NOMO-1 treated with dmso at 0.1 percent for 144 hours (cell line): ENCODE measurements at regions not wholly inside any gene's neighbourhood (a gene's known extent, or its start where the extent isn't known, plus 50 kb on each side); places are given as distances from the start of the nearest gene placed in this dataset.

Experiments used
- DNase-seq: peaks from one replicate; lab custom pipeline; 2025; ENCODE audit not compliant: unreplicated experiment; lab: John Stamatoyannopoulos, UW

- DNase-seq = no peak
These were observed 113.6 kb downstream of the GALC start for GRCh38 chr14:87879389-87879788.

- no peak for DNase-seq
These were observed 114.0 kb downstream of the GALC start for GRCh38 chr14:87878959-87879358.

- no peak for DNase-seq
These were observed 115.1 kb downstream of the GALC start for GRCh38 chr14:87877877-87878276.

GRCh38 chr14:87874676-87875075 lies 118.3 kb downstream of the GALC start:
- no peak for DNase-seq

GRCh38 chr14:87873741-87874140 lies 119.2 kb downstream of the GALC start:
- no peak for DNase-seq

- DNase-seq = peak; percentile 13
These were observed 123.1 kb downstream of the GALC start for GRCh38 chr14:87869619-87870583.

GRCh38 chr14:87868920-87869319 lies 124.1 kb downstream of the GALC start:
- no peak for DNase-seq

GRCh38 chr14:87866116-87866515 lies 126.9 kb downstream of the GALC start:
- no peak for DNase-seq

GRCh38 chr14:87864356-87865270 lies 128.4 kb downstream of the GALC start:
- no peak for DNase-seq

GRCh38 chr14:87863047-87863446 lies 129.9 kb downstream of the GALC start:
- no peak for DNase-seq

GRCh38 chr14:87852107-87852506 lies 140.9 kb downstream of the GALC start:
- no peak for DNase-seq

GRCh38 chr14:87851190-87851589 lies 141.8 kb downstream of the GALC start:
- DNase-seq = no peak

- DNase-seq = no peak
These were observed 145.7 kb downstream of the GALC start for GRCh38 chr14:87847216-87847755.

GRCh38 chr14:87840906-87841305 lies 152.1 kb downstream of the GALC start:
- no peak for DNase-seq

- DNase-seq = no peak
These were observed 154.1 kb downstream of the GALC start for GRCh38 chr14:87838931-87839330.

- DNase-seq = no peak
These were observed 155.7 kb downstream of the GALC start for GRCh38 chr14:87837296-87837695.

GRCh38 chr14:87834594-87834993 lies 158.4 kb downstream of the GALC start:
- no peak for DNase-seq

GRCh38 chr14:87833026-87833425 lies 160.0 kb downstream of the GALC start:
- no peak for DNase-seq

- no peak for DNase-seq
These were observed 162.4 kb downstream of the GALC start for GRCh38 chr14:87830443-87831096.

- no peak for DNase-seq
These were observed 163.4 kb downstream of the GALC start for GRCh38 chr14:87829543-87829942.

- DNase-seq = no peak
These were observed 168.7 kb downstream of the GALC start for GRCh38 chr14:87824266-87824665.
